ENCODE measurements at regions not wholly inside any gene's neighbourhood (a gene's known extent, or its start where the extent isn't known, plus 50 kb on each side); places are given as distances from the start of the nearest gene placed in this dataset.

GRCh38 chr20:50404419-50405234 is 105.6 kb upstream of the PTPN1 start:
- ChIA-PET POLR2A (no interaction called here), CTCF (no interaction called here)

- ChIA-PET CTCF (no interaction called here), POLR2A (no interaction called here)
Measured at GRCh38 chr20:50405235-50405914, 104.8 kb upstream of the PTPN1 start.

GRCh38 chr20:50405915-50406609 is 104.1 kb upstream of the PTPN1 start:
- ChIA-PET CTCF (no interaction called here), POLR2A (no interaction called here)

- POLR2A ChIA-PET, result no interaction called here
- CTCF ChIA-PET, result no interaction called here
Measured at GRCh38 chr20:50406610-50407136, 103.5 kb upstream of the PTPN1 start.

GRCh38 chr20:50408526-50409364 is 101.4 kb upstream of the PTPN1 start:
- CTCF ChIA-PET, result no interaction called here
- POLR2A ChIA-PET, result no interaction called here

- ChIA-PET POLR2A (no interaction called here), CTCF (no interaction called here)
Measured at GRCh38 chr20:50409495-50409894, 100.7 kb upstream of the PTPN1 start.

GRCh38 chr20:50410343-50410742 is 99.8 kb upstream of the PTPN1 start:
- POLR2A ChIA-PET, result no interaction called here

GRCh38 chr20:50412069-50412468 is 98.1 kb upstream of the PTPN1 start:
- ChIA-PET POLR2A (no interaction called here), CTCF (no interaction called here)

More at GRCh38 chr20:50410343-50410742, 99.8 kb upstream of the PTPN1 start:
- CTCF ChIA-PET, result interaction anchor here (0.7 kb wide), 1 partner anchor 29 kb away, joined by 3 read pairs; no protein-coding TSS in a partner anchor

- CTCF ChIA-PET, result no interaction called here
Measured at GRCh38 chr20:50412499-50412898, 97.7 kb upstream of the PTPN1 start.

GRCh38 chr20:50413088-50413500 is 97.1 kb upstream of the PTPN1 start:
- POLR2A ChIA-PET, result no interaction called here
- CTCF ChIA-PET, result no interaction called here

More at GRCh38 chr20:50412499-50412898, 97.7 kb upstream of the PTPN1 start:
- POLR2A ChIA-PET, result no interaction called here

GRCh38 chr20:50415021-50415515 is 95.1 kb upstream of the PTPN1 start:
- ChIA-PET POLR2A (no interaction called here), CTCF (no interaction called here)

GRCh38 chr20:50415516-50416268 is 94.5 kb upstream of the PTPN1 start:
- CTCF ChIA-PET, result no interaction called here
- POLR2A ChIA-PET, result no interaction called here

GRCh38 chr20:50416269-50417022 is 93.7 kb upstream of the PTPN1 start:
- CTCF ChIA-PET, result interaction anchor here (0.6 kb wide), 1 partner anchor 45 kb away, joined by 5 read pairs; no protein-coding TSS in a partner anchor
- POLR2A ChIA-PET, result no interaction called here

GRCh38 chr20:50417023-50417329 is 93.2 kb upstream of the PTPN1 start:
- CTCF ChIA-PET, result interaction anchor here (0.6 kb wide), 2 partner anchors 45 to 668 kb away, joined by 3 to 5 read pairs; no protein-coding TSS in a partner anchor

GRCh38 chr20:50417484-50418235 is 92.5 kb upstream of the PTPN1 start:
- ChIA-PET POLR2A (no interaction called here), CTCF (interaction anchor here (0.6 kb wide), 1 partner anchor 668 kb away, joined by 3 read pairs; no protein-coding TSS in a partner anchor)

More at GRCh38 chr20:50417023-50417329, 93.2 kb upstream of the PTPN1 start:
- POLR2A ChIA-PET, result no interaction called here

GRCh38 chr20:50418890-50419642 is 91.1 kb upstream of the PTPN1 start:
- ChIA-PET CTCF (no interaction called here), POLR2A (no interaction called here)

GRCh38 chr20:50420380-50420779 is 89.8 kb upstream of the PTPN1 start:
- POLR2A ChIA-PET, result no interaction called here
- CTCF ChIA-PET, result no interaction called here
